ENCODE measurements at regions not wholly inside any gene's neighbourhood (a gene's known extent, or its start where the extent isn't known, plus 50 kb on each side); places are given as distances from the start of the nearest gene placed in this dataset.
A peak's percentile ranks its signal among the peaks of the same experiment; 100 is the strongest.

GRCh38 chr3:43215663-43216275 lies 70.6 kb upstream of the SNRK start:
- no peak for DNase-seq (ENCODE audit: low read depth)
- H3K4me3 ChIP-seq (ENCODE audit: low read length): no peak overlapping the region
- peak; percentile 26 for TF ChIP-seq CTCF (IDR thresholded peaks at IDR 0.05; ENCODE audit: insufficient read depth, low read depth, low read length, missing control alignments)

GRCh38 chr3:43215138-43215537 lies 71.2 kb upstream of the SNRK start:
- peak; percentile 11 for DNase-seq (ENCODE audit: low read depth)
- H3K4me3 ChIP-seq (ENCODE audit: low read length): no peak overlapping the region
- no peak for TF ChIP-seq CTCF (IDR thresholded peaks at IDR 0.05; ENCODE audit: insufficient read depth, low read depth, low read length, missing control alignments)

- DNase-seq (ENCODE audit: low read depth): peak; percentile 93
- no peak overlapping the region for H3K4me3 ChIP-seq (ENCODE audit: low read length)
- TF ChIP-seq CTCF (IDR thresholded peaks at IDR 0.05; ENCODE audit: insufficient read depth, low read depth, low read length, missing control alignments): no peak
These were observed 71.7 kb upstream of the SNRK start for GRCh38 chr3:43214616-43215015.

GRCh38 chr3:43213631-43214030 lies 72.7 kb upstream of the SNRK start:
- no peak for TF ChIP-seq CTCF (IDR thresholded peaks at IDR 0.05; ENCODE audit: insufficient read depth, low read depth, low read length, missing control alignments)
- DNase-seq (ENCODE audit: low read depth): peak; percentile 48
- no peak overlapping the region for H3K4me3 ChIP-seq (ENCODE audit: low read length)

- peak; percentile 86 for DNase-seq (ENCODE audit: low read depth)
- no peak overlapping the region for H3K4me3 ChIP-seq (ENCODE audit: low read length)
- no peak for TF ChIP-seq CTCF (IDR thresholded peaks at IDR 0.05; ENCODE audit: insufficient read depth, low read depth, low read length, missing control alignments)
These were observed 73.3 kb upstream of the SNRK start for GRCh38 chr3:43212914-43213611.

- no peak for DNase-seq (ENCODE audit: low read depth)
- no peak overlapping the region for H3K4me3 ChIP-seq (ENCODE audit: low read length)
- TF ChIP-seq CTCF (IDR thresholded peaks at IDR 0.05; ENCODE audit: insufficient read depth, low read depth, low read length, missing control alignments): no peak
These were observed 74.7 kb upstream of the SNRK start for GRCh38 chr3:43211681-43212080.
